ENCODE measurements at regions not wholly inside any gene's neighbourhood (a gene's known extent, or its start where the extent isn't known, plus 50 kb on each side); places are given as distances from the start of the nearest gene placed in this dataset.

- Histone ChIP-seq H3K27me3 (ENCODE audit: control insufficient read depth, insufficient read depth, low read length) (no peaks in the 10 kb centered on the region), H3K9me3 (ENCODE audit: control insufficient read depth, insufficient read depth, low read depth, low read length) (no peaks in the 10 kb centered on the region), H3K36me3 (ENCODE audit: control insufficient read depth, insufficient read depth, low read length) (no peaks in the 10 kb centered on the region), H3K4me1 (ENCODE audit: control insufficient read depth, insufficient read depth, low read length) (no peaks in the 10 kb centered on the region), H3K27ac (ENCODE audit: low read length) (no peak overlapping the region), H3K4me3 (ENCODE audit: low read depth in 2 of 2, low read length in 2 of 2) (no peak overlapping the region)
- ChIA-PET POLR2A (no interaction called here), CTCF (no interaction called here)
- no peak for ATAC-seq
- in situ Hi-C loops (cut with HindIII; ENCODE audit: low pct_unique_long_range_greater_than_20kb, low sequenced_read_pairs), result no loop called here
- no TSS peak for BruUV-seq (replicated peaks)
- no peak for TF ChIP-seq REST (IDR thresholded peaks at IDR 0.05; ENCODE audit: insufficient read depth in 1 of 2, low read depth in 2 of 2, low read length in 1 of 2)
- no peak for TF ChIP-seq POLR2AphosphoS5 (IDR thresholded peaks at IDR 0.05; ENCODE audit: low read depth, low read length)
- TF ChIP-seq TCF7L2 (IDR thresholded peaks at IDR 0.05; ENCODE audit: low read depth, low read length), result no peak
- TF ChIP-seq CTCF (IDR thresholded peaks at IDR 0.05), result no peak
- TF ChIP-seq SIN3A (IDR thresholded peaks at IDR 0.05; ENCODE audit: borderline replicate concordance, insufficient read depth, low read depth, low read length), result no peak
- no peak for DNase-seq (ENCODE audit: low read depth, low spot score)
- intact Hi-C loops (cut with micrococcal nuclease; ENCODE audit: unreplicated experiment), result no loop called here
Observed at GRCh38 chr5:68499987-68500386, 284.4 kb downstream of the PIK3R1 start.

GRCh38 chr5:68500813-68501212 is 285.3 kb downstream of the PIK3R1 start:
- no TSS peak for BruUV-seq (replicated peaks)
- intact Hi-C loops (cut with micrococcal nuclease; ENCODE audit: unreplicated experiment), result no loop called here
- TF ChIP-seq CTCF (IDR thresholded peaks at IDR 0.05) (no peak), SIN3A (IDR thresholded peaks at IDR 0.05; ENCODE audit: borderline replicate concordance, insufficient read depth, low read depth, low read length) (no peak), REST (IDR thresholded peaks at IDR 0.05; ENCODE audit: insufficient read depth in 1 of 2, low read depth in 2 of 2, low read length in 1 of 2) (no peak), POLR2AphosphoS5 (IDR thresholded peaks at IDR 0.05; ENCODE audit: low read depth, low read length) (no peak), TCF7L2 (IDR thresholded peaks at IDR 0.05; ENCODE audit: low read depth, low read length) (no peak)
- Histone ChIP-seq H3K27ac (ENCODE audit: low read length) (no peak overlapping the region), H3K4me3 (ENCODE audit: low read depth in 2 of 2, low read length in 2 of 2) (no peak overlapping the region), H3K27me3 (ENCODE audit: control insufficient read depth, insufficient read depth, low read length) (no peaks in the 10 kb centered on the region), H3K9me3 (ENCODE audit: control insufficient read depth, insufficient read depth, low read depth, low read length) (no peaks in the 10 kb centered on the region), H3K4me1 (ENCODE audit: control insufficient read depth, insufficient read depth, low read length) (no peaks in the 10 kb centered on the region), H3K36me3 (ENCODE audit: control insufficient read depth, insufficient read depth, low read length) (no peaks in the 10 kb centered on the region)
- ATAC-seq (no peak), DNase-seq (ENCODE audit: low read depth, low spot score) (no peak)
- ChIA-PET POLR2A (no interaction called here), CTCF (no interaction called here)
- in situ Hi-C loops (cut with HindIII; ENCODE audit: low pct_unique_long_range_greater_than_20kb, low sequenced_read_pairs), result no loop called here
